Thyroid gland (tissue), 4 donors: ENCODE measurements at regions not wholly inside any gene's neighbourhood (a gene's known extent, or its start where the extent isn't known, plus 50 kb on each side); places are given as distances from the start of the nearest gene placed in this dataset.

Source experiments
- DNase-seq, 2 donors: peaks; one replicate each; pipeline ENCODE4 v3.0.0-alpha.2; 2019
- H3K27ac ChIP-seq, 3 donors: fragments of 200-600 bp; sonication (generic); 1 replicate in 2 of 3; 2 replicates in 1 of 3; pipeline ENCODE4 v1.5.1; 2016 to 2019; ENCODE audit warnings: mild to moderate bottlenecking in 1 of 3, moderate library complexity in 1 of 3
- H3K27me3 ChIP-seq: fragments of 200-600 bp; sonication (generic); one replicate; pipeline ENCODE4 v1.5.1; 2019
- H3K36me3 ChIP-seq, 2 donors: fragments of 200-600 bp; sonication (generic); one replicate each; pipeline ENCODE4 v1.5.1; 2016 to 2019
- H3K4me1 ChIP-seq, 2 donors: fragments of 200-600 bp; sonication (generic); one replicate each; pipeline ENCODE4 v1.5.1; 2017 to 2019
- H3K4me3 ChIP-seq, 3 donors: fragments of 200-600 bp; sonication (generic); replicated peaks in 1 of 3; 1 replicate in 2 of 3; 2 replicates in 1 of 3; pipeline ENCODE4 v1.5.1; 2016; ENCODE audit warnings: mild to moderate bottlenecking in 1 of 3
- H3K9me3 ChIP-seq: fragments of 200-600 bp; sonication (generic); one replicate; pipeline ENCODE4 v1.5.1; 2017
- CTCF ChIP-seq, 6 experiments: fragments of 200-600 bp in 3 of 6; fragments of 450-650 bp in 3 of 6; sonication (generic) in 3 of 6; IDR thresholded peaks; one replicate each; pipeline ENCODE4 v1.5.1; 2016 to 2019; ENCODE audit warnings: antibody characterized with exemption in 6 of 6, mild to moderate bottlenecking in 2 of 6, inconsistent platforms in 1 of 6, moderate library complexity in 1 of 6
- POLR2A ChIP-seq, 2 donors: fragments of 450-650 bp; IDR thresholded peaks; one replicate each; pipeline ENCODE4 v1.6.1; 2017; ENCODE audit warnings: antibody characterized with exemption in 2 of 2, mild to moderate bottlenecking in 2 of 2, moderate library complexity in 1 of 2
- whole genome bisulfite sequencing, 2 donors: methylation state at CpG; one replicate each; pipeline ENCODE4 v1.1.5; 2017; 5-methylcytosine and 5-hydroxymethylcytosine counted together
- intact Hi-C: fragments of 100-400 bp; cut with DNase I; formaldehyde crosslinking; loops from one replicate; pipeline ENCODE4 v1.15.1; 2023

DNA sequence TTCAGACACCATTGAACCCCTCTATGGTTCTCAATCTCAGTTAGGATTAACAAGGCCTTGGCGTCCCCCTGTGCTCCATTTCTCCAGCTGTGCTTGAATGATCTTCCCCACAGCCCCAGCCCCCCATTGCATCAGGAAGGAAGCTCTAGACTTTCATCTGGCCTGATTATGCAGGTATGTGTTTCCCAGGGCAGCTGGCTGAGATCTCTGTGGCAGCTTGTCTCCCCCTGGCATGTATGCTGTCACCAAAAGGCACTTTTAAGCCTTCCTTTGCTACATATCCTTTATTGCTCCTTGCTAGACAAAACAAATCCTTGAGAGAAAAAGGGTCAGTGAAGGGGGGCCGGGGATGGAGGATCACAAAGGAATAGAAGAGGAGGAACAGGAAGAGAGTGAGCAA is 1056.0 kb upstream of the SLIT2 start:
- intact Hi-C loops, result no loop called here
- H3K27me3 ChIP-seq, result no peaks in the 10 kb centered on the region
- H3K4me3 ChIP-seq, result no peak overlapping the region
- H3K9me3 ChIP-seq, result no peaks in the 10 kb centered on the region
- WGBS, 2 donors, result 55 to 57% methylated on average over 2 of the region's 2 CpGs
- TF ChIP-seq POLR2A (IDR thresholded peaks at IDR 0.05) (no peak), CTCF (IDR thresholded peaks at IDR 0.05) (no peak)
- H3K4me1 ChIP-seq, result no peaks in the 10 kb centered on the region
- no peak overlapping the region for H3K27ac ChIP-seq
- H3K36me3 ChIP-seq, result no peaks in the 10 kb centered on the region
- DNase-seq, result no peak

DNA sequence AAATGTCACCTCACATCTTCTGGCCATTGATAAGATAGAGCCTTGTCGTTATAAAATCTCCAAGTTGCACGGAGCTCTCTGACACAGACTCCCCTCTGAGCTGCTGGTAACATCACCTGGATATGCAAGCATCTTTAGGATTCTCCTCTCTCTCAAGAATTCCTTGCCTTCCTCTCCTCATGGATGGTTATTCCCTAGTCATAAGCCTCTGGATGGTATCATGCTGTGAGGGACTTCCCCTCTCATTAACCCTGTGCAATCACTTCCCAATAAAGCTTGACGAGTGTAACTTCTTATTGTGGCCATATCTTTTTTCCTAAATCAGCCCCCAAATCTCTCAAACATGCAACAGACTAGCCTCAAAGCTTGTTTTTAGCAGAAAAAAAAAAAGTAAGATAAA is 1057.0 kb upstream of the SLIT2 start:
- TF ChIP-seq CTCF (IDR thresholded peaks at IDR 0.05) (no peak), POLR2A (IDR thresholded peaks at IDR 0.05) (no peak)
- H3K4me3 ChIP-seq, result no peak overlapping the region
- WGBS, 2 donors, result 55 to 62% methylated on average over 3 of the region's 3 CpGs
- no peaks in the 10 kb centered on the region for H3K27me3 ChIP-seq
- H3K27ac ChIP-seq, result no peak overlapping the region
- H3K36me3 ChIP-seq, result no peaks in the 10 kb centered on the region
- no peaks in the 10 kb centered on the region for H3K9me3 ChIP-seq
- intact Hi-C loops, result no loop called here
- H3K4me1 ChIP-seq, result no peaks in the 10 kb centered on the region
- no peak for DNase-seq

DNA sequence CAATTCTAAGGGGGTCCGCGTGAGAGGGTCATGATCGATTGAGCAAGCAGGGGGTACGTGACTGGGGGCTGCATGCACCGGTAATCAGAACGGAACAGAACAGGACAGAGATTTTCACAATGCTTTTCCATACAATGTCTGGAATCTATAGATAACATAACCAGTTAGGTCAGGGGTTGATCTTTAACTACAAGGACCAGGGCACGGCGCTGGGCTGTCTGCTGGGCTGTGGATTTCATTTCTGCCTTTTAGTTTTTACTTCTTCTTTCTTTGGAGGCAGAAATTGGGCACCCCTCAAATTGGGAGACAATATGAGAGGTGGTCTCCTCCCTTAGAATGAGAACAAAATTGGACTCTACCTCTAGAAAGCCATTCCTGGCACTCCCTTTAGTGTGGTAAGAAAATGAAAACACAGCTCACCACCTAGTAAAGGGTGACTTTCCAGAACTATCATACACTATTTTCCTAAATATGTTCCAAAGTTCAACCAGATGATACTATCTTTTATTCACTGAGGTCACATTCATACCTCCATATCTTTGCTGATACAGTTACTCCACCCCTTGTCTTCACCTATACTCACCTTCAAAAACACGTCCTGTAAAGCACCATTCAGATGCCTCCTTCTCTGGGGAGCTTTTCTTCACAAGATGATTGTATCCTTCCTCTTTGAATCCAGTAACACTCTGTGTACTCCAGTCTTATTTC is 1058.3 kb upstream of the SLIT2 start:
- no peaks in the 10 kb centered on the region for H3K4me1 ChIP-seq
- H3K4me3 ChIP-seq, result no peak overlapping the region
- WGBS, 2 donors, result 90 to 93% methylated on average over 9 of the region's 9 CpGs
- TF ChIP-seq POLR2A (IDR thresholded peaks at IDR 0.05) (no peak), CTCF (IDR thresholded peaks at IDR 0.05) (no peak)
- H3K27ac ChIP-seq, result no peak overlapping the region
- no peaks in the 10 kb centered on the region for H3K27me3 ChIP-seq
- DNase-seq, result no peak
- H3K9me3 ChIP-seq, result no peaks in the 10 kb centered on the region
- intact Hi-C loops, result no loop called here
- H3K36me3 ChIP-seq, result no peaks in the 10 kb centered on the region

GRCh38 chr4:19191979-19192650 is 1059.6 kb upstream of the SLIT2 start:
- no peaks in the 10 kb centered on the region for H3K4me1 ChIP-seq
- no peaks in the 10 kb centered on the region for H3K36me3 ChIP-seq
- intact Hi-C loops, result no loop called here
- no peak for DNase-seq
- no peaks in the 10 kb centered on the region for H3K9me3 ChIP-seq
- H3K27me3 ChIP-seq, result no peaks in the 10 kb centered on the region
- H3K27ac ChIP-seq, result no peak overlapping the region
- 48 to 50% methylated on average over 1 of the region's 1 CpG for WGBS, 2 donors
- H3K4me3 ChIP-seq, result no peak overlapping the region
- TF ChIP-seq POLR2A (IDR thresholded peaks at IDR 0.05) (no peak), CTCF (IDR thresholded peaks at IDR 0.05) (no peak)

DNA sequence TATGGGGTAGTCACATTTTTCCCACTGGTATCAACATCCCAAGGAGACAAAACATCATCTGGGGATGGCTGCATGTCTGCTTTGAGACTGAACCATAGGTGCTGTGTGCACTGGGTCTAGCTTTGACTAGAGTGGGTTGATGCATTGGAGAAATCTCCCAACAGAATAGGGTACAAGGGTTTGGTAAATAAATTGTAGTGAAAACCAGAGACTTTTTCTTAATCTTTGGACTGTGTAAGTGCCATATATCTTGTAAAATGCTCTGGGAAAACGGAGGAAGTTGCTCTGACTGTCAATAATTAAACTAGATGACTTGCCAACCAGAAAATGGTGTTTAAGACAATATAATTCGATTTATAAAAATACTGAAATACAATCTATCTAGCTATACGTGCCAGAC is 1064.0 kb upstream of the SLIT2 start:
- DNase-seq, result no peak
- Histone ChIP-seq H3K27ac (no peak overlapping the region), H3K4me3 (no peak overlapping the region), H3K9me3 (no peaks in the 10 kb centered on the region), H3K36me3 (no peaks in the 10 kb centered on the region), H3K27me3 (no peaks in the 10 kb centered on the region), H3K4me1 (no peaks in the 10 kb centered on the region)
- intact Hi-C loops, result no loop called here
- 58 to 76% methylated on average over 3 of the region's 3 CpGs for whole genome bisulfite sequencing, 2 donors
- no peak for TF ChIP-seq POLR2A (IDR thresholded peaks at IDR 0.05)
- TF ChIP-seq CTCF (IDR thresholded peaks at IDR 0.05), result no peak
